HG02798 (cell line): ENCODE measurements at regions not wholly inside any gene's neighbourhood (a gene's known extent, or its start where the extent isn't known, plus 50 kb on each side); places are given as distances from the start of the nearest gene placed in this dataset.

ENCODE experiments used
- ATAC-seq: cut with Tn5 transposase; IDR thresholded peaks from one replicate; pipeline ENCODE4 v1.9.1; 2021; ENCODE audit warnings: mild to moderate bottlenecking; ENCODE audit not compliant: unreplicated experiment, poor library complexity

- no peak for ATAC-seq
These were observed 1453.3 kb downstream of the PCDH18 start for GRCh38 chr4:136078976-136079375.

GRCh38 chr4:136056748-136057147, 1475.5 kb downstream of the PCDH18 start:
- ATAC-seq: no peak

DNA sequence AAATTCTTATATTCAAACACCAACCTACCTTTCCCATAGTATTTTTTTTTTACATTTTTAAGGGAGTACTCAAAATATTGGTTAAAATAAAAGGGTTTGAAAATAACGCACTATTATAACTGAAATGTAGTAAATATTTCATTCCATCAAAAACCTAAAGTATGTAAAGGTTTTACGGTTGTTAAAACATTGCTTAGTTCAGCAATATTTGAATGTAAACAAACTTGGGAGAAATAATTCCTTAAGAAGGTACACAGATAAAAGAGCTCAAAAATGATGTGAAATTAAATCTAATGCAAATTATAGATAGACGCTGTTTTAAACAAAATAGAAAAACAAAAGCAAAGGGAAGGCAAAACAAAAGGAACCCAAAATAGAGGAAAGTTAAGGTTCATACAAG, 1476.9 kb downstream of the PCDH18 start:
- no peak for ATAC-seq

DNA sequence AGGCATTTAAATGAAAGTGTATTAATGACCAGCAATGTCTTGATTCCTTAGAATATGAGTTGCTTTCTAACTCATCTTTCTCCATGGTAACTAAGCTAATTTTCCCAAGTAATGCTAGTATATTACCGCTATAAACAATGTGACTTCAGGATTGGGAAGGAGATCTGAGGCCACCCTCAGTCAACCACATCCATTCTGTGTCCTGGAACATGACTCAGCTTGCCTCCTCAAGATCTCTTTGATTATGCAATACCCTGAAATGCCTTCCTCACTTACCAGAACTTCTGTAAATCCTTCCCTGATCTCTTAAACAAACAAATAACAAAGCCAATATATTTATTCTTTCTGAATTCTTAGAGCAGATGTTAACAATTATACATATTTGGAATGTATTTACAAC, 1495.5 kb downstream of the PCDH18 start:
- ATAC-seq: no peak

- no peak for ATAC-seq
These were observed 1499.9 kb downstream of the PCDH18 start for GRCh38 chr4:136032391-136032790.

DNA sequence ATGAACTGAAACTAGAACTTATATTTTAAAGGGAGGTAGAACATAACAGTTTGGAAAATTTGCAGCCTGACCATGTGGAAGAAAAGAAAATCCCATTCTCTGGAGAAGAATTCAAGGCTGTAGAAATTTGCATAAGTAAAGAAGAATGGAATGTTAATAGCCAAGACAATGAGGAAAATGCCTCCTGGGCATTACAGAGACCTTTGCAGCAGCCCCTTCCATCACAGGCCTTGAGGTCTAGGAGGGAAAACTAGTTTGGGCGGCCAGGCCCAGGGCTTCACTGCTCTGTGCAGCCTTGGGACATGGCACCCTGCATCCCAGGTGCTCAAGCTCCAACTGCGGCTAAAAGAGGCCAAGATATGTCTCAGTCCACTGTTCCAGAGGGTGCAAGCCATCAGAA, 1506.8 kb downstream of the PCDH18 start:
- ATAC-seq: no peak

- ATAC-seq: no peak
These were observed 1514.7 kb downstream of the PCDH18 start for GRCh38 chr4:136017556-136017955.

GRCh38 chr4:136012220-136012619, 1520.1 kb downstream of the PCDH18 start:
- ATAC-seq: no peak

DNA sequence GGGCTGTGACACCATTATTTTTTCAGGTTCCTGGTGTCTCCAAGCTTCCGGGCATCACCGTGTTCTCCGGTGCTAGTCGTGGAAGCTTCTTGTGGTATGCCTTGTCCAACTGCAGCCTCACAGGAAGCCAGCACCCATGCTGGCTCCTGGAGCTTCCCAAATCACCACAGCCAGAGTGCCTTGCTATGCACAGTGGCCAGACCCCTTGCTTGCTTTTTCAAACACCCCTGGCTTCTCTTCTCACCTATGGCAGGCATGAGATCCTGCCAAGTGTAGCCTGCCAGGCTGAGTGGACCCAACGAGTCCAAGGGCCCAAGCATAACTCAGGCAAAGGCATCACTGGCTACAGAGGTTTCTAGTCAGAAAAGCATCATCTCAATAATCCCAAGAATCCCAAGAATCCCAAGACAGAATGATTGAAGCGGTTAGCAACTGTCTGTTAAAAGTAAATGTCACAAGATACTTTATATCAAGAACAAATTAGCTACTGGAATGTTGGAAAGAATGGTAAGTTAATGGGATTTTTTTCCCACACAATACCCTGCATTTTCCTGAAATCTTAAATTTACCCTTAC, 1522.9 kb downstream of the PCDH18 start:
- no peak for ATAC-seq

GRCh38 chr4:136007991-136008390, 1524.3 kb downstream of the PCDH18 start:
- ATAC-seq: no peak

DNA sequence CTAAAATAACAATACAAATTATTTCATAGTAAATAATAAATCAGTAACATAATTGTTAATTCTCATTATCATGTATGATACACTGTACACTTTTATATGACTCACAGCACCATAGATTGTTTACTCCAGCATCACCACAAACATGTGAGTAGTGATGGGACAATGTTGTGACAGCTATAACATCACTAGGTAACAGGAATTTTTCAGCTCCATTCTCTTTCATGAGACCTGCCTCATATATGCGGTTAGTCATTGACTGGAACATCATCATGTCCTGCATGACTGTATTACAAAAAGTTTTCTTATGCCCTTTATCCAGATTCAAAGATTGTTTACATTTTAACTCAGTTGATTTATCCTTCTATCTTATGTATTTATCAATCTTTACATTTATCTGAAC, 1530.0 kb downstream of the PCDH18 start:
- ATAC-seq: no peak

DNA sequence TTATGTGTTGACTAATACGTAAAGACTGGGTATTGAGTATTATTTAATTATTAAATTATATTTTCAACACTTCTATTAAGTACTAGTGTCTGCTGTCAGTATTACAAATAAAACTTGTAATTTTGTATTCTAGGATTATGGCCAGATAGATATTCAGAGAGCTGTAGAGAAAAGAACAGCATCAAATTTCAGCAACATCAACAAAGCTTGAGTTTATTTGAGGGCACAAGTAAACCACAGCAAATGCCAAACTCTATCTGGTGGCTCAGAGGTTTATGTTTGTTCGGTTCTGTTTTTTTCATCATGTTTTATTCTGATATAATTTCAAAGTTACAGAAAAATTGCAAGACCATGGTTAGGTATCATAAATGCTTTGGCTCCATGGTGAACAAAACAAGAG, 1530.5 kb downstream of the PCDH18 start:
- no peak for ATAC-seq

DNA sequence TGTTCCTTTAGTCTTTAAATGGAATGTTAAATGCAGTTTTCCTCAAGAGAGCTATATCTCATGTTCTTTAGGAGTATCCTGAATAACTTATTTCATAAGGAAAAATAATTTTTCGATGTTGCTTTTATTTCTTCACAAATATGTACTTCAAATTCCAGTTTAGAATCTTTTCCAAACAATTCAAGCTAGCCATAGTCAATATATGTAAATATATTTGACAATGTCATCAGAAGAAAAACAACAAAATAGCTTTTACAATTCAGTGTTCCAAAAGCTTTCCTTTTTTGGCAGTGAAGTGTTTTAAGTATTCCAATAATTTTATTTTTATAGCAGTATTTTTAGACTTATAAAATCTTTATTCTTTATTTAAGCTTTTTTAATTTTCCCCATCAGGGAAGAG, 1532.0 kb downstream of the PCDH18 start:
- no peak for ATAC-seq

GRCh38 chr4:135994360-135994759, 1537.9 kb downstream of the PCDH18 start:
- ATAC-seq: no peak

GRCh38 chr4:135976860-135977259, 1555.4 kb downstream of the PCDH18 start:
- ATAC-seq: no peak

- ATAC-seq: no peak
These were observed 1565.4 kb downstream of the PCDH18 start for GRCh38 chr4:135966936-135967335.

- ATAC-seq: no peak
These were observed 1569.3 kb downstream of the PCDH18 start for GRCh38 chr4:135963009-135963408.

DNA sequence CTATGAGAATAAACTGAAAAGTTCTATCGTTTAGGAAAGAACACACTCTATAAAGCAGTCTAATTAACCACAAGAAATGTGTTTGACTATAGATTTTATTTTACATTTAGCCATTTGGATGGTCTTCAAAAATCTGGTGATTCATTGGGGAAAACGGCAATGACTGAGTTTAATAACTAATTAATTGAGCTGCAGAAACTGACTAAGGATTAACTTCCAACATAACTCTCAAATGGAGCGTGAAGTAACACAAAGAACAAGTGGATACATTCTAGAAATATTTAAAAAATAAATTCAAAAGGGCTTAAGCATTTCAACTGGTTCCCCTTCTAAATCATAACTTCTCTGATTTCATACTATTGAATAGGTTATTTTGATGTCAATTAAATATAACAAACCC, 1582.4 kb downstream of the PCDH18 start:
- no peak for ATAC-seq

- ATAC-seq: no peak
These were observed 1583.5 kb downstream of the PCDH18 start for GRCh38 chr4:135948797-135949196.

- ATAC-seq: no peak
These were observed 1590.6 kb downstream of the PCDH18 start for GRCh38 chr4:135941671-135942070.

GRCh38 chr4:135934026-135934425, 1598.3 kb downstream of the PCDH18 start:
- no peak for ATAC-seq

GRCh38 chr4:135927651-135928050, 1604.6 kb downstream of the PCDH18 start:
- no peak for ATAC-seq

- ATAC-seq: no peak
These were observed 1611.2 kb downstream of the PCDH18 start for GRCh38 chr4:135921081-135921480.
